KG1 (cell line): ENCODE measurements at regions not wholly inside any gene's neighbourhood (a gene's known extent, or its start where the extent isn't known, plus 50 kb on each side); places are given as distances from the start of the nearest gene placed in this dataset.
"Not testable (repeated sequence)": the region's sequence is repeated elsewhere in the genome, so short reads cannot be mapped to it uniquely, and the experiment has no call there.

Experiments
- DNase-seq: peaks from one replicate; lab custom pipeline; 2025; lab: John Stamatoyannopoulos, UW

GRCh38 chr2:234558642-234559041 lies 61.8 kb upstream of the ARL4C start:
- no peak for DNase-seq

GRCh38 chr2:234556848-234557573 lies 60.1 kb upstream of the ARL4C start:
- no peak for DNase-seq

- no peak for DNase-seq
These were observed 58.9 kb upstream of the ARL4C start for GRCh38 chr2:234555616-234556249.

- no peak for DNase-seq
These were observed 58.3 kb upstream of the ARL4C start for GRCh38 chr2:234555161-234555560.

- not testable (repeated sequence) for DNase-seq
These were observed 56.3 kb upstream of the ARL4C start for GRCh38 chr2:234553223-234553622.

GRCh38 chr2:234550511-234551107 lies 53.7 kb upstream of the ARL4C start:
- no peak for DNase-seq

- no peak for DNase-seq
These were observed 53.2 kb upstream of the ARL4C start for GRCh38 chr2:234550056-234550455.

- DNase-seq = no peak
These were observed 52.0 kb upstream of the ARL4C start for GRCh38 chr2:234548695-234549420.

- DNase-seq = no peak
These were observed 49.9 kb upstream of the ARL4C start for GRCh38 chr2:234546770-234547169.
